H9 (cell line): ENCODE measurements at regions not wholly inside any gene's neighbourhood (a gene's known extent, or its start where the extent isn't known, plus 50 kb on each side); places are given as distances from the start of the nearest gene placed in this dataset.

ENCODE experiments used
- DNase-seq: peaks from one replicate; pipeline ENCODE4 v3.0.0-alpha.2; 2017
- H2AFZ ChIP-seq: one replicate; pipeline ENCODE4 v1.6.1; 2013; ENCODE audit warnings: mild to moderate bottlenecking, low read length, control low read depth, moderate library complexity
- H2AK5ac ChIP-seq: 2 replicates; pipeline ENCODE4 v1.6.1; 2013; ENCODE audit warnings: low read length, control low read depth, mixed read lengths; ENCODE audit not compliant: insufficient read length
- H2BK120ac ChIP-seq: one replicate; pipeline ENCODE4 v1.6.1; 2013; ENCODE audit warnings: low read depth, mild to moderate bottlenecking, low read length, control low read depth, inconsistent platforms; ENCODE audit not compliant: poor library complexity, severe bottlenecking
- H2BK12ac ChIP-seq: 2 replicates; pipeline ENCODE4 v1.6.1; 2013; ENCODE audit warnings: low read length, control low read depth, mixed read lengths, low read depth; ENCODE audit not compliant: insufficient read length
- H2BK15ac ChIP-seq: 2 replicates; pipeline ENCODE4 v1.6.1; 2013; ENCODE audit warnings: low read depth, low read length, control low read depth
- H2BK20ac ChIP-seq: one replicate; pipeline ENCODE4 v1.6.1; 2013; ENCODE audit warnings: low read depth, mild to moderate bottlenecking, low read length, control low read depth, inconsistent platforms; ENCODE audit not compliant: poor library complexity, severe bottlenecking
- H2BK5ac ChIP-seq: 2 replicates; pipeline ENCODE4 v1.6.1; 2013; ENCODE audit warnings: low read length, control low read depth, mixed read lengths; ENCODE audit not compliant: insufficient read length
- H3K14ac ChIP-seq: 2 replicates; pipeline ENCODE4 v1.6.1; 2013; ENCODE audit warnings: low read length, control low read depth; ENCODE audit not compliant: insufficient read depth
- H3K18ac ChIP-seq: 2 replicates; pipeline ENCODE4 v1.6.1; 2013; ENCODE audit warnings: low read depth, mild to moderate bottlenecking, mixed read lengths, low read length, control low read depth; ENCODE audit not compliant: insufficient read length
- H3K23ac ChIP-seq: 2 replicates; pipeline ENCODE4 v1.6.1; 2013; ENCODE audit warnings: low read length, control low read depth, mixed read lengths, low read depth; ENCODE audit not compliant: insufficient read length
- H3K23me2 ChIP-seq: 2 replicates; pipeline ENCODE4 v1.6.1; 2013; ENCODE audit warnings: low read depth, mild to moderate bottlenecking, mixed read lengths, low read length, control low read depth; ENCODE audit not compliant: insufficient read length, poor library complexity, severe bottlenecking
- H3K27ac ChIP-seq: 2 replicates; pipeline ENCODE4 v1.5.1; 2013; ENCODE audit warnings: low read length, control low read depth, mixed read lengths, low read depth; ENCODE audit not compliant: insufficient read length
- H3K27me3 ChIP-seq: 2 replicates; pipeline ENCODE4 v1.6.1; 2013; ENCODE audit warnings: low read length, control low read depth, inconsistent platforms; ENCODE audit not compliant: insufficient read depth
- H3K4ac ChIP-seq: 2 replicates; pipeline ENCODE4 v1.6.1; 2013; ENCODE audit warnings: low read depth, mild to moderate bottlenecking, control low read depth, inconsistent platforms, low read length, moderate library complexity
- H3K4me1 ChIP-seq: 2 replicates; pipeline ENCODE4 v1.6.1; 2013; ENCODE audit warnings: low read length, control low read depth, inconsistent platforms; ENCODE audit not compliant: insufficient read depth
- H3K4me2 ChIP-seq: 2 replicates; pipeline ENCODE4 v1.6.1; 2013; ENCODE audit warnings: low read length, control low read depth, mixed read lengths; ENCODE audit not compliant: insufficient read length, insufficient read depth
- H3K56ac ChIP-seq: 2 replicates; pipeline ENCODE4 v1.6.1; 2013; ENCODE audit warnings: low read depth, mild to moderate bottlenecking, mixed read lengths, low read length, control low read depth; ENCODE audit not compliant: insufficient read length
- H3K79me1 ChIP-seq: 2 replicates; pipeline ENCODE4 v1.6.1; 2013; ENCODE audit warnings: low read depth, mild to moderate bottlenecking, moderate library complexity, low read length, control low read depth, inconsistent platforms; ENCODE audit not compliant: insufficient read depth, poor library complexity, severe bottlenecking
- H3K79me2 ChIP-seq: 2 replicates; pipeline ENCODE4 v1.6.1; 2013; ENCODE audit warnings: low read length, control low read depth, inconsistent platforms; ENCODE audit not compliant: insufficient read depth
- H3K9ac ChIP-seq: 2 replicates; pipeline ENCODE4 v1.6.1; 2013; ENCODE audit warnings: low read length, control low read depth, mixed read lengths; ENCODE audit not compliant: insufficient read length; ENCODE audit errors: extremely low read depth
- H3K9me3 ChIP-seq: one replicate; pipeline ENCODE4 v1.6.1; 2013; ENCODE audit warnings: low read depth, low read length, inconsistent platforms; ENCODE audit not compliant: control insufficient read depth
- H3T11ph ChIP-seq: one replicate; pipeline ENCODE4 v1.6.1; 2013; ENCODE audit warnings: mild to moderate bottlenecking, low read length, control low read depth, inconsistent platforms
- H4K20me1 ChIP-seq: one replicate; pipeline ENCODE4 v1.6.1; 2013; ENCODE audit not compliant: control insufficient read depth, insufficient read length, insufficient read depth
- H4K5ac ChIP-seq: 2 replicates; pipeline ENCODE4 v1.6.1; 2013; ENCODE audit warnings: low read depth, mild to moderate bottlenecking, mixed read lengths, low read length, control low read depth; ENCODE audit not compliant: insufficient read length
- H4K8ac ChIP-seq: replicated peaks from 2 replicates; pipeline ENCODE4 v1.6.1; 2013; ENCODE audit warnings: low read length, control low read depth, mixed read lengths, low read depth; ENCODE audit not compliant: insufficient read length
- H4K91ac ChIP-seq: 2 replicates; pipeline ENCODE4 v1.6.1; 2013; ENCODE audit warnings: low read depth, mild to moderate bottlenecking, moderate library complexity, mixed read lengths, low read length, control low read depth; ENCODE audit not compliant: insufficient read length
- H3K27ac Mint-ChIP-seq, 3 experiments: 2 replicates in 2 of 3; 3 replicates in 1 of 3; pipeline ENCODE4 v1.8.0; 2020 to 2021; ENCODE audit warnings: mixed read lengths in 3 of 3, mild to moderate bottlenecking in 1 of 3, moderate library complexity in 1 of 3
- H3K27me3 Mint-ChIP-seq: 2 replicates; pipeline ENCODE4 v1.8.0; 2021; ENCODE audit warnings: low read depth, mild to moderate bottlenecking, moderate library complexity, mixed read lengths
- H3K36me3 Mint-ChIP-seq, 3 experiments: 2 replicates in 2 of 3; 3 replicates in 1 of 3; pipeline ENCODE4 v1.8.0; 2020 to 2021; ENCODE audit warnings: low read depth in 3 of 3, mixed read lengths in 3 of 3; ENCODE audit not compliant: insufficient read depth in 1 of 3
- H3K4me1 Mint-ChIP-seq, 2 experiments: 2 replicates each; pipeline ENCODE4 v1.8.0; 2020; ENCODE audit warnings: mixed read lengths in 2 of 2
- H3K4me3 Mint-ChIP-seq, 2 experiments: 2 replicates in 1 of 2; 3 replicates in 1 of 2; pipeline ENCODE4 v1.8.0; 2020 to 2021; ENCODE audit warnings: mild to moderate bottlenecking in 2 of 2, mixed read lengths in 2 of 2, moderate library complexity in 1 of 2
- H3K9me3 Mint-ChIP-seq, 2 experiments: 2 replicates in 1 of 2; 3 replicates in 1 of 2; pipeline ENCODE4 v1.8.0; 2020; ENCODE audit warnings: mild to moderate bottlenecking in 2 of 2, mixed read lengths in 2 of 2, moderate library complexity in 1 of 2
- CTCF ChIP-seq: fragments of 200-600 bp; sonication (generic); conservative IDR thresholded peaks from 3 replicates; pipeline ENCODE4 v1.8.0; 2021; ENCODE audit warnings: antibody characterized with exemption, mild to moderate bottlenecking
- WGBS: extraction: QIAGEN DNeasy Blood & Tissue Kit; methylation state at CpG from one replicate; pipeline ENCODE4 v1.1.7; 2013; ENCODE audit warnings: missing lambda C conversion rate, low lambda C conversion rate, mixed read lengths; ENCODE audit not compliant: insufficient read length; ENCODE audit errors: extremely low coverage; 5-methylcytosine and 5-hydroxymethylcytosine counted together

- H3K4me1 Mint-ChIP-seq: peaks cover 24 to 33% of the 10 kb centered on the region in 2 experiments
- Histone ChIP-seq H3K14ac (no peak overlapping the region), H3K9ac (no peak overlapping the region), H4K8ac (no peak overlapping the region), H3K4ac (no peak overlapping the region), H3K4me2 (no peak overlapping the region), H3T11ph (no peak overlapping the region), H3K27ac (no peak overlapping the region), H3K4me1 (peaks cover 14% of the 10 kb centered on the region; the same call in 1 of the 2 replicates), H2AFZ (no peak overlapping the region), H4K91ac (no peak overlapping the region), H3K23ac (no peak overlapping the region), H3K27me3 (no peaks in the 10 kb centered on the region), H3K79me1 (no peaks in the 10 kb centered on the region), H2BK5ac (no peak overlapping the region), H2BK20ac (no peak overlapping the region), H2AK5ac (no peak overlapping the region), H3K18ac (no peak overlapping the region), H3K23me2 (no peaks in the 10 kb centered on the region), H3K56ac (no peak overlapping the region), H2BK12ac (no peak overlapping the region), H2BK15ac (no peak overlapping the region), H4K5ac (no peak overlapping the region), H2BK120ac (no peak overlapping the region), H3K79me2 (no peaks in the 10 kb centered on the region), H4K20me1 (no peaks in the 10 kb centered on the region), H3K9me3 (no peaks in the 10 kb centered on the region)
- no peaks in the 10 kb centered on the region; the same call in 1 of the 2 replicates for H3K27me3 Mint-ChIP-seq
- H3K9me3 Mint-ChIP-seq: no peaks in the 10 kb centered on the region
- no peak for TF ChIP-seq CTCF
- WGBS: no CpG with 5 or more reads among the region's 5 CpGs
- H3K27ac Mint-ChIP-seq: peak overlapping the region in 1 of 3 experiments; percentile 75; a peak in 1 of 7 replicates
- H3K36me3 Mint-ChIP-seq: no peaks in the 10 kb centered on the region; a peak in 1 of 7 replicates
- H3K4me3 Mint-ChIP-seq: no peak overlapping the region
- DNase-seq: no peak
Measured at GRCh38 chr15:62748196-62748595, 294.4 kb upstream of the TPM1 start.
